Vagina (tissue), 2 donors: ENCODE measurements at regions not wholly inside any gene's neighbourhood (a gene's known extent, or its start where the extent isn't known, plus 50 kb on each side); places are given as distances from the start of the nearest gene placed in this dataset.

ENCODE experiments used
- DNase-seq, 2 donors: peaks; one replicate each; pipeline ENCODE4 v3.0.0-alpha.2; 2017; ENCODE audit errors: extremely low spot score in 2 of 2
- H3K27ac ChIP-seq: fragments of 200-600 bp; sonication (generic); one replicate; pipeline ENCODE4 v1.5.1; 2019
- H3K27me3 ChIP-seq: fragments of 200-600 bp; sonication (generic); one replicate; pipeline ENCODE4 v1.5.1; 2019
- H3K36me3 ChIP-seq, 2 donors: fragments of 200-600 bp; sonication (generic); one replicate each; pipeline ENCODE4 v1.5.1; 2017 to 2019
- H3K4me1 ChIP-seq: fragments of 200-600 bp; sonication (generic); one replicate; pipeline ENCODE4 v1.5.1; 2019
- H3K4me3 ChIP-seq, 2 donors: fragments of 200-600 bp; sonication (generic); 1 replicate in 1 of 2; 2 replicates in 1 of 2; pipeline ENCODE4 v1.5.1; 2016 to 2019
- H3K9me3 ChIP-seq: fragments of 200-600 bp; sonication (generic); one replicate; pipeline ENCODE4 v1.5.1; 2019
- CTCF ChIP-seq, 3 experiments: fragments of 450-650 bp in 2 of 3; fragments of 200-600 bp in 1 of 3; sonication (generic) in 1 of 3; IDR thresholded peaks; one replicate each; pipeline ENCODE4 v1.5.1; 2017 to 2019; ENCODE audit warnings: antibody characterized with exemption in 3 of 3, mild to moderate bottlenecking in 2 of 3, moderate library complexity in 2 of 3
- POLR2A ChIP-seq, 2 donors: fragments of 450-650 bp; IDR thresholded peaks; one replicate each; pipeline ENCODE4 v1.6.1; 2017; ENCODE audit warnings: antibody characterized with exemption in 2 of 2, mild to moderate bottlenecking in 2 of 2, moderate library complexity in 2 of 2
- POLR2AphosphoS5 ChIP-seq, 2 donors: sonication (generic); formaldehyde crosslinking; IDR thresholded peaks; one replicate each; pipeline ENCODE4 v1.9.0; 2017; ENCODE audit warnings: antibody characterized with exemption in 2 of 2, mild to moderate bottlenecking in 2 of 2, low read depth in 1 of 2; ENCODE audit not compliant: insufficient read depth in 1 of 2
- intact Hi-C: fragments of 100-400 bp; cut with DNase I; formaldehyde crosslinking; loops from one replicate; pipeline ENCODE4 v1.15.1; 2023

- no peaks in the 10 kb centered on the region for H3K9me3 ChIP-seq
- TF ChIP-seq POLR2A (IDR thresholded peaks at IDR 0.05) (no peak), CTCF (IDR thresholded peaks at IDR 0.05) (no peak), POLR2AphosphoS5 (IDR thresholded peaks at IDR 0.05; ENCODE audit: insufficient read depth in 1 of 2, low read depth in 1 of 2) (no peak)
- no peaks in the 10 kb centered on the region for H3K36me3 ChIP-seq
- H3K4me3 ChIP-seq: no peak overlapping the region
- H3K27me3 ChIP-seq: no peaks in the 10 kb centered on the region
- no peaks in the 10 kb centered on the region for H3K4me1 ChIP-seq
- intact Hi-C loops: no loop called here
- DNase-seq: no peak
- H3K27ac ChIP-seq: no peak overlapping the region
Observed at GRCh38 chrX:22373094-22373493, 100.4 kb downstream of the CBLL2 start.

- no peaks in the 10 kb centered on the region for H3K36me3 ChIP-seq
- intact Hi-C loops: no loop called here
- H3K9me3 ChIP-seq: no peaks in the 10 kb centered on the region
- no peak overlapping the region for H3K27ac ChIP-seq
- H3K4me3 ChIP-seq: no peak overlapping the region
- no peaks in the 10 kb centered on the region for H3K4me1 ChIP-seq
- TF ChIP-seq CTCF (IDR thresholded peaks at IDR 0.05) (no peak), POLR2A (IDR thresholded peaks at IDR 0.05) (no peak), POLR2AphosphoS5 (IDR thresholded peaks at IDR 0.05; ENCODE audit: insufficient read depth in 1 of 2, low read depth in 1 of 2) (no peak)
- H3K27me3 ChIP-seq: no peaks in the 10 kb centered on the region
- no peak for DNase-seq
Observed at GRCh38 chrX:22373766-22374165, 101.1 kb downstream of the CBLL2 start.

GRCh38 chrX:22376369-22376768 is 103.7 kb downstream of the CBLL2 start:
- no peak overlapping the region for H3K27ac ChIP-seq
- intact Hi-C loops: no loop called here
- H3K9me3 ChIP-seq: no peaks in the 10 kb centered on the region
- H3K36me3 ChIP-seq: no peaks in the 10 kb centered on the region
- no peak for DNase-seq
- no peak for TF ChIP-seq CTCF (IDR thresholded peaks at IDR 0.05)
- no peak for TF ChIP-seq POLR2A (IDR thresholded peaks at IDR 0.05)
- no peaks in the 10 kb centered on the region for H3K27me3 ChIP-seq
- no peak overlapping the region for H3K4me3 ChIP-seq
- H3K4me1 ChIP-seq: no peaks in the 10 kb centered on the region

DNA sequence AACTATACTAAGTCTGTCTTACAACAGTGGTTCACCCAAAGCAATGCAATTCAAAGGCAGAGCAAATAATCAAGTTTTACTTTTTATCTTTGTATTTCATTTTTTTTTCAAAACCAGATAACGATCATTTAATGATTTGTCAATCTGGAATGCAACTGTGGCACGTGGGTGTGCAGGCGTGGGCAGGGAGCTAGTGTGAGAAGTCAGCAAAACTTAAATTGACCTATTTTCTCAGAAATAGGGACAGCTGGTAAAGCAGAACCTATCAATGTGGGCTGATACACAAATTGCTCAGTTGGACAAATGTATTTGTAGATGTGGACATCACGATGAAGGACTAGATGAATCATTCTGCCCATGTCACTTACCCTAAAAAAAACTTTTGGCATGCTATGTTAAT is 105.6 kb downstream of the CBLL2 start:
- H3K27ac ChIP-seq: no peak overlapping the region
- no peak for TF ChIP-seq POLR2A (IDR thresholded peaks at IDR 0.05)
- no peak for TF ChIP-seq POLR2AphosphoS5 (IDR thresholded peaks at IDR 0.05; ENCODE audit: insufficient read depth in 1 of 2, low read depth in 1 of 2)
- no peak for TF ChIP-seq CTCF (IDR thresholded peaks at IDR 0.05)
- no peak overlapping the region for H3K4me3 ChIP-seq
- no peaks in the 10 kb centered on the region for H3K27me3 ChIP-seq
- H3K36me3 ChIP-seq: no peaks in the 10 kb centered on the region
- H3K9me3 ChIP-seq: no peaks in the 10 kb centered on the region
- H3K4me1 ChIP-seq: no peaks in the 10 kb centered on the region
- intact Hi-C loops: no loop called here
- no peak for DNase-seq

DNA sequence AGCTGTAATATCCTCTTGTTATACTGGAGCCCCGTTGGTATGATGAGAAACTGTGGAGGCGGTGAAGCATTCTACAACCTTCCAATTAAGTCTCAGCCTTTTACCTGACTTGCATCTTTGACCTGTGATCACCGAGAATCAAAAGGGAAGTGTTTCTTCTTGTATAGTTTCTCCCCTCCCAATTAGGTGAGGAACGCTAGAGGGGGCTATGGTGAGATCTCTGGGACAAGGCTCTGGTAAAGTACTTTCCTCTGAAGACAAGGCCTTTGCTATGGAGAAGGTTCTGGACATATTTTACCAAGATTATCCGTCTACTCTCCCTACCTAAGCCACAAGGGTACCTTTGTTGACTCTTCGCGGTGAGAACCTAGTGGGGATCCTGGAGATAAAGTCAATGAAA is 111.3 kb downstream of the CBLL2 start:
- no peak for DNase-seq
- H3K4me3 ChIP-seq: no peak overlapping the region
- intact Hi-C loops: no loop called here
- TF ChIP-seq CTCF (IDR thresholded peaks at IDR 0.05) (no peak), POLR2AphosphoS5 (IDR thresholded peaks at IDR 0.05; ENCODE audit: insufficient read depth in 1 of 2, low read depth in 1 of 2) (no peak), POLR2A (IDR thresholded peaks at IDR 0.05) (no peak)
- no peaks in the 10 kb centered on the region for H3K27me3 ChIP-seq
- no peaks in the 10 kb centered on the region for H3K9me3 ChIP-seq
- H3K36me3 ChIP-seq: no peaks in the 10 kb centered on the region
- H3K4me1 ChIP-seq: no peaks in the 10 kb centered on the region
- H3K27ac ChIP-seq: no peak overlapping the region
